ENCODE measurements at regions not wholly inside any gene's neighbourhood (a gene's known extent, or its start where the extent isn't known, plus 50 kb on each side); places are given as distances from the start of the nearest gene placed in this dataset.
A peak's percentile ranks its signal among the peaks of the same experiment; 100 is the strongest.
"Not testable (repeated sequence)": the region's sequence is repeated elsewhere in the genome, so short reads cannot be mapped to it uniquely, and the experiment has no call there.

DNA sequence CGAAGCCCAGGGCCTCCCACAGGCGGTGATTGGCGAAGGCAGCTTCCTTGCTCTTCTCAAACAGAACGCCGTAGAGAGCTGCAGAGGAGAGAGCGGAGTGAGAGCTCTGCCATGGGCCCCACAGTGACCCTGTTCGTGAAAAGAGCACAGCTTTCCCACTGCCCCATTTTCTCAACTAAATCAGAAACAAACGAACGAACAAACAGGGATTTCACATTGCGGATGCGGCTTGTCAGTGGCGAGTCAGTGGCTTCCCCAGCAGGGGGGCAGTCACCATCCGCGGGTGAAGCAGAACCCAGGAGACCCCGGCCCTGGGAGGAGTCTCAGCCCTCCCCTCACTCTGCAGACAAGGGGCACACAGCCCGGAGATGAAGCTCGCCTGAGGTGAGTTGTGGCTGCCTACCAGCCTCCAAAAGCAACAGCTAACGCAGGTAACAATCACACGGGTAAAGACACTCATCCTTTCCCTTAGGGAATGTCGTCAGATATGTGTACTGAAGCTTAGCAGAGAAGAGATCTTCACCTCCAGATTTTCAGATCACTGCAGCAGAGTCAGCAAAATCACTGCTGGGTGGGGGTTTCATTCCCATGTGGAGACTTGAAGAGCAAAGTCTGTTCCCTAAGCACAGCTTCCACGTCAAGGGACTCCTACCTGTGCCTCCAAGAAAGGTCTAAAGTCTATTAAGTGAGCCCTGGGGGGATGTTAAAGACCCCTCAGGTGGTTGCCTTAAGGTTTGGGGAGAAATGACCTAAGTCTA lies 51.2 kb upstream of the GPR31 start:
- no peak for DNase-seq

DNA sequence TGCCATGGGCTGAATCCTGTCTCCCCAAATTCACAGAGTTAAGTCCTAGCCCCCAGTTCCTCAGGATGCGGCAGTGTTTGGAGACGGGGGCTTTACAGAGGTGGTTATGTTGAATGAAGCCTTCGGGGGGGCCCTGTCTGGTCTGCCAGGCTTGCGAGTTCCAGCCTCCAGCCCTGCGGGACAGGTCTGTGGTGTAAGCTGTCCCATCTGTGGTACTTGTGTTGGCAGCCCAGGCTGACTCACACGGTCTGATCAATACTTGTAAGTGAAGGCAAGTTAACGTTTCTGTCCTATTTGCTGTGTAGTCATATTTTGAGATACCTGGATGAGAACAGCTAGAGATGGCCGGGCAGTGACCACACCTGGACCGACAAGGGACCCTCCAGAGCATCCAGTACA lies 51.8 kb upstream of the GPR31 start:
- no peak for DNase-seq

DNA sequence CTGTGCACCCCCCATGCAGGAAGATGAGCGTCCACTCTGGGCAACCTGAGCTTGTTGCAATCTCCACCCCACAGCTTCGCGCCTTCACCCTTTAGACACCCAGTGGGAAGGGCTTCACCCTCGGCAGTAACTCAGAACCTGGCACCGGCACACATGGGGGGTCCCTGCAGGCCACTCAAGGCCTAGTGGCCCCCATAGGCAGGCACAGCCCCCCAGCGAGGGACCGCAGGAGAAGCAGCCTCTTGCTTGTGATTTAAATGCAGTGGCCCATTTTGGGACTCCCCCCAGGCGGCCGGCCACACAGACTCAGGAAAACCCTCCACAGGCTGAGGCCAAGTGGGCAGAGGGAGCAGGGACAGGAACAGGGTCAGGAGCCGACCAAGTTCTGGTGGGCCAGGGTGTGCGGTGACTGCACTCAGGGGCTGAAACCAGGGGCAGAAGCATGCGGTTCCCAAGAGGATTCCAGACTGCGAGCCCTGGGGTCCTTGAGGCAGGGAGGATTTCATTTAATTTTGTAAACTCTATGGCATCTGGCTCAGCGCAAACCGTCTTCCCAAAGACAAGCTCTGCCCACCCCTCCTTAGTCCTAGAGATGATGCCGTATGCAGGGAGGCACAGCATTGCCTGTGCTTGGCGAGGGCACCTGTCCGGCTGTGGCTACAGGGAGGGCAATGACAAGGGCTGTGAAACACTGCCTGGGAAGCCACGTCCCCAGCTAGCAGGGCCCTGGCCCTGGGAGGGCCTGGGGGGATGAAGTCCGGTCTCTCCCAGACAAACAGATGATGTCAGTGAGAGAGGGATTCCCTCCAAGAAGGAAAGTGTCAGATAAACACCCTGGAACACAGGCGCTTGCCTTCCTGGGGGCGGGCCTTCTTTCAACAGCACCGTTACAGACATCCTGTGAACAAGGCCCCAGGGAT lies 52.9 kb upstream of the GPR31 start:
- DNase-seq, result no peak

DNA sequence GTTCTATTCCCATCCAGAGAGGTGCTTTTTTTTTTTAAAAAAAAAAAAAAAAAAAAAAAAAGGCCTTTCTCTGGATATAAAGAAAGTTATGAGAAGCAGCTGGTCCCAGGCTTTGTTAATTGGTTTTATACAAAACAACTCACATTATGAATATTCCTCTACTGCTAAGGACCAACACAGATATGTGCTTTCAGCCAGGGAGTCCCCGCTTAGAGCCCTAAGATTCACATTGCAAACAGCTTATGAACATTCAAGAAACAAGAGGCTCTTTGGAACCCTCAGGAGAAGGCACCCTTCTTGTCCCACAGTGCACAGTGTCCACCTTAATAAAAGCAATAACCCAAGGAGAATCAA lies 53.5 kb upstream of the GPR31 start:
- no peak for DNase-seq

DNA sequence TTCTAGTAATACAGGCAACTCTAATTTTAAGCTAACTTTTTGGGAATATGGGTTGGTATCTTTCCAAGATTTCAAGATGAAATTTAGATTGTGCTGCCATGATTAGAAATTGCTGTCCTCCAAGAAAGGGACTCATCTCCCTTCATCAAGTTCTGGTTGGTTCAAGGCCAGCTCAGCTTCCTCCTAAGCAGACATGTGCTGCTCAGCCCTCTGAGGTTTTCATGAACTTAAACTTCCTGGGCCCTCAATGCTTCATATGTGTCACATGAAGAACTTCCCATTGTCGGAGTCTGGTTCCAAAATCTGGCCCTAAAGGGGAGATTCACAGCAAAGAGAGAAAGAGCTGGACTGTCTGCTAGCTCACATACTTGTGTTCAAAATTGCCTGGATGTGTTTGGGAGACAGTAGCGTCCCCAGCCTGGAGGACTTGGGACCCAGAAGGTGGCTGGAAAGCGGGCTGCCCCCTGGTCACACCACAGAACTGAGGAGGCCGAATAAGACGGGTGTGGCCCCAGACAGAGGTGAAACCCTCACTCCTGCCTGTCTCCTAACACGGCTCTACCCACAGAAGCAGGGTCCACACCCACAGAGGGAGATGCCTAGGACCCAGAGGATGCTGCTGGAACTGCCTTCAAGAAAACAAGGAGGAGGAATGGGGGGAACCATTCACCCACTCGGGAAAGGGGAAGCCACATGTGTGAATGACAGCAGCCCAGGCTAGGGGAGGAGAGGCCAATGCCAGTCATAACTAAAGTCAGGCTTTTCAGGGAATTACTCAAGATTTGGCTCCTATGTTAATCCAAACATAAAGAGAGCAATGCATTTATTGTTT lies 54.3 kb upstream of the GPR31 start:
- no peak for DNase-seq

DNA sequence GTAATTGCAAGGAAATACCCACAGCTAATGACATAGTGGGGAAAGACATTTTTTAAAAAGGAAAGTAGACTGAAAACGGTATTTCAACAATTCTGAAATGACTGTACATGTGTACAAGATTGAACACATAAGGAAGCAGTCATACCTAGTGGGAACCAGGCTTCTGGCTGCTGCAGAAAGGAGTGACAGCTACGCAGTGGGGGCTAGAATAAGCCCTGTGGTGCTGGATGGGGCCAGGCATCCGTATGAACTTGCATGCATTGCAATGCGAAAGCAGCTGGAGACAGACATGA lies 54.9 kb upstream of the GPR31 start:
- DNase-seq, result no peak

DNA sequence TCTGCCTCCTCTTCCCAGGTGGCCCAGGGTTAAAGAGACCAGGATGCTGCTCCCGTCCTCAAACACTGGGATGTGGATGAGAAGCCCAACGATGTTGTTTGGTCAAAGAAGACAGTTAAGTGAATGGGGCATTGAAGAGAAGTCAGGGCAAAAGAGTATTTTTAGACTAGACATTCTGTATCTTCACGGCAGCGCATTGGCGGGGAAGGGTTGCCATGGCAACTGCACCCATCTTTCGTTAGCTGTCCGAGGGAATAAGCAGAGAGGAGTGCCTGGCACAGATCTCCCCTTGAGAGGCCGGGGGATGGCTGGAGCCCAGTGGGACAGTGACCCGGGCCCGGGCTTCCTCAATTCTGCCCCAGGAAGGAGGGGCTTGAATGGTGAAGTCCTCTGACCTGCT lies 56.4 kb upstream of the GPR31 start:
- no peak for DNase-seq

DNA sequence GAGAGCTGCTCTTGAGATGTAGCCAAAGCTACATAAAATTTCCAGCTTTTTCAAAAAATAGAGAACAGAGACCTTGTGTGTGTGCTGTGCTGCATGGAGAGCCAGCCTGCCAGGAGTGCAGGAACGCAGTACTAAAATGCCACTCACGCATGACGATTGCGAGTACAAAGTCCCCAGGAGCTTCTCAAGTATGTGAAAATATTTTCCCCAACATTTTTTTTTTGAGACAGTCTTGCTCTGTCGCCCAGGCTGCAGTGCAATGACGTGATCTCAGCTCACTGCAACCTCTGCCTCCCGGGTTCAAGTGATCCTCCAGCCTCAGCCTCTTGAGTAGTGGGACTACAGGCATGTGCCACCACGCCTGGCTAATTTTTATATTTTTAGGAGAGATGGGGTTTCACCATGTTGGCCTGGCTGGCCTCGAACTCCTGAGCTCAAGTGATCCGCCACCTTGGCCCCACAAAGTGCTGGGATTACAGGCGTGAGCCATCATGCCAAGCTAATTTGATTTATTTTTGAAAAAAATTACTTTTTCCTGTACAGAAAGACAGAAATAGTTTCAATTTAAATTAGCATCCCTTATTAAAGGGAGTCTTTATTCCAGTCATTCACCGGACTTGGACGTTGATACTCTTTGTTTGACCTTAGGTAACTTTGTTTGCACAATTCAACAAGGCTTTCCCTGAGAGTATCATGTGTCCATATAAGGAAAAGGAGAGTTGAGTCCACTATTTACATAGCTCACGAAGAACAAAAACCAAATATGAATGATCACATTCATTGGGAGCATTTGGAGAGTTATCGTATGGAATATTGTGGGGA lies 57.9 kb upstream of the GPR31 start:
- not testable (repeated sequence) for DNase-seq

DNA sequence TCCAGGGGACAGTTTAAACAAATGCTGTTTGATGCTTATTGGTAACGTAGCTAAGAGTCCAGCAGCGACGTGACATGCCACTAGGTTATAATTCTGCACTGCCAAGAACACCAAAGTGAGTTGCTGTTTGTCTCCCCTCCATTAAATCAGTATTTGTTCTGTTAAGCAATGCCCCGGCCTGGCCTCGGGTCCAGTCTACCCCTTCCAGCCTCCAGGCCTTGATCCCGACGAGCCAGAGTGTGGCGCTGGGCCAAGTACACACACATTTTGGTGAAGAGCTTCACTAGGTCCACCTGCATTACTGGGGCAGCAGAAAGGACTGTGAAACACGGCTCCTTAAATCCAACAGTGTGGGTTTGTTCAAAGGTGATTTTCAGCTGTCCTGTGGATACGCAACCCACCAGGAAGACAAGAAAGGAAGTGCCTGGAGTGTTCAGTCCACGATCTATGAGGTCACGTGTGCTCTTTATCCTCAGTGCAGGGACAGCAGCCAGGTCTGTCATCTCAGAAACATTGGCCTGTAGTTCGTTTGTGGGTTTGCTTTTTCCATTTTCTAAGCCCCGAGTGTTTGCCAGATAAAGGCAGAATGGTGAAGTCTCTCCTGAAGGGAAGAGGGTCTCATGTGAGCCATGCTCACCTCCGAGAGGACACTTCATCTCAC lies 58.7 kb upstream of the GPR31 start:
- not testable (repeated sequence) for DNase-seq

DNA sequence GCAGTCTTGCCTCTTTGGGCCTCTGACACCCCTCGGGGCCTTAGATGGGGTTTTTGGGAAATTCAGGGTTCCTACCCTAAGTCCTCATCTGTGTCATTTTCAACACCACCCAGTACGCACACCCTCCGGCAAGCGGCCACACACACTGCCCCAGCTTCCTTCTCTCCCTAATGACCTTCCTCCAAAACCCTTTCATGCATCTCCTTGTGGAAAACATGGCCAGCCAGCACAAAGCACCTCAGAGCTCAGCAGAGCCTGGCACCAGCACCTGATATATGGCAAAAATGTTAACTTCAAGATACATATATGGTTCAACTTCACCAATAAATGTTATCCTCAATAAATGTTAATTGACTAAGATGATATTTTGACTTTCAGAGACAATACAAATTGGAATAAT lies 59.3 kb upstream of the GPR31 start:
- not testable (repeated sequence) for DNase-seq

DNA sequence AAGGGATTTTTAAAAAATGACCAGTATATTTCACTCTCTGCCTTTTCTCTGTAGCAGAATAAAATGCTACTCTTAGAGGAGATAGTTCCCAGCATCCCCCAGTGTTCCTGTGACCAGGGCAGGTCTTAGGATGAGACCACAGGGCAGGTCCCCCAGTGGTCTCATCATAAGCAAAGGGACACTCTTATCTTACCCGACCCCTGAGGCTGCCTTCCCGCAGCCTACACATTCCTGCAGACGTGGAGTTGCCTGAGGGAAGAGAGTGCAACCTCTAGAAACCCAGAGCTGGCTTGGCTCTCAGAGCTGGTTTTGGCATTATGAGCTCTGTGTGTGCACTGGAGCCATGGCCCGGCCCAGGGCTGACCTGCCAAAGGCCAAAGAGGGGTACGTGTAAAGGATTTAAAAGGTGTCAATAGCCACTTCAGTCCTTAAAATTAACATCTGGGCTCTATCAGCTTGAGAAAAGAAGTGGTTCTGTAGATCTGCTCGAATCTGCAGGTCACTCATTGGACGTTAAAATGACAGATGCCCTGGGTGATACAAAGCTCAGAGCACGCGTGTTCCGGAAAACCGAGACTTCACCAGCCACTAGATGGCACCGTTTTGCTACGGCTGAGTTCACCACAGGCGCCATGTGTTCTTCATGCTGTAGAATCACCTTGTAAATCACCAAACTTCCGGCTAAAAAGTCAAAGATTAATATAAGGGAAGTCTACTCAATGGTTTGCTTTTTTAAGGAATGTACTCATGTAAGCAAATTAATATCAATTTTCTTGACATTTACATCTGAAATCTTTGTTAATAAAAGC lies 60.4 kb upstream of the GPR31 start:
- peak; percentile 47 for DNase-seq

DNA sequence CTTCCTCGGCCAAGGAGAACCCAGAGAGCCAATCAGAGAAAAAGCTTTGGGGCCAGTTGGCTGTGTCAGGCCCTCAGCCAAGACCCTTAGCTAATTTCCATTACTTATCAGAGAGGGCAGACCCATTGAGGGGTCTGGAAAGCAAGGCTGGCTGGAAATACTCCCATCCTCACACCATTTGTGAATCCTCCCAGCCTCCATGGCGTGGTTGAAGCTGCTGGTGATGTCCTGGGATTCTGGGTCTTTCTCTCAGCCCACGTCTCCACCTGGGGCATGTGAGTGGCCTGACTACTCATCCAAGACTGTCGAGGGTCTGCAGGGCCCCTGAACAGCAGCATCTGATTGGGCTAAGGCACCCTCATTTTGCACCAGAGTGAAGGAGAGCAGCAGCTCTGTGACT lies 61.3 kb upstream of the GPR31 start:
- not testable (repeated sequence) for DNase-seq

DNA sequence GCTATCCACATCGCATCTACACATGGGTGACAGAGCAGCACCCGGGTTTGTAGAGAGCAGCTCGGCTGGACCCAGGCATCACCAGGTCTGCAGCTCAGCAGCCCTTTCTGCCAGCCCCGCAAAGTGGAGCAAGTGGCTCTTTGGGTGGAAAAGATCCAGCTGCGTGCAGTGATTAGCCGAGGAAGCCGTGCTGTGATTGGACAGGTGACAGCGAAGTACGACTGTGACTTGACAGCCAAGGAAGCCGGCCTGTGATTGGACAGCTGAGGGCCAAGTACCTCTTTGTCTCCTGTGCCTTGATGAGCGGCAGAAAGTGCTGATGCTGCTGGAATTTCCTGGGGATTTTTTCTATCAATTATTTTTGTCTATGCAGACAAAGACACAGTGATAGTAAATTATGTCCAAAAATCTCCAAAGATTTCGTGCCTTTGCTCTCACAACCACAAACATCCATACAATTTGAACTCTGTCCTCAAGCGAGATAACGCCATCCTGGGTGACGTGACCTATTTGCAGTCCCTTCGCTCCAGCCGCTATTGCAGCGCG lies 62.3 kb upstream of the GPR31 start:
- DNase-seq, result no peak

DNA sequence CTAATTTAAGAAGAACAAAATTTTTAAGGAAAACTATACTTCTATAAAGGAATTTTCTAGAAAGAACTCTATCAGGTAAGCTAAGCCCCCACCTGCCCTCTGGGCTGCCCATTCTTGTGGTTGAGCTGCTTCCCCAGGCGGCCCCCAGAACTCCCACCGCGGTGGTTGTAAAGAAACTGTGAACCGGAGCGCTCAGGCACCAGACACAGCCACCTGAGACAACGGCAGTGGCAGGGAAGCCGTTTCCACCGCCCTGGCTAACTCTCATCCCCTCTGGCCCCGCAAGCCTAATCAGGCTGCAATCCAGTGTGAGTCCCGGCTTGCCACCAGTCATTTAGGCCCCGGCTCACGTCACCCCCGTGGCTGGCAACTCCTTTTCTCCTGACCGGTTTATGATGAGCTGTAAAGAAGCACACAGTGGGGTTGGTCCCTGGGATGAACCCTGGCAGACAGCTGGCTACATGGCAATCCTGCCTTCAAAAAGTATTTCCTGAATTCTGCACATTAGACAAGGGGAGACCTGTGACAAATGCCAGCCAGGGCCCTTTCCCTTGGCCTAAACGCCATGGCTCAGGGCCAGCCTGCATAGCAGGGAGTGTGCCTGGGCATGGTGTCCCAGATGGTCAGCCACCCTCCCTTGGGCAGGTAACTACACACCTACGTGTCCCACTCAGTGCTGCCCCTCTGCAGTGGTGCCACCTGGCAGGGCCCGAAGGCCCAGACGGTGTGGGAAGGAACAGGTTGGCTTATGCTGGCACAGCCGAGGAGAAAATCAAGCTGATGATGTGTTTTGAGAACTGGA lies 63.8 kb upstream of the GPR31 start:
- no peak for DNase-seq

DNA sequence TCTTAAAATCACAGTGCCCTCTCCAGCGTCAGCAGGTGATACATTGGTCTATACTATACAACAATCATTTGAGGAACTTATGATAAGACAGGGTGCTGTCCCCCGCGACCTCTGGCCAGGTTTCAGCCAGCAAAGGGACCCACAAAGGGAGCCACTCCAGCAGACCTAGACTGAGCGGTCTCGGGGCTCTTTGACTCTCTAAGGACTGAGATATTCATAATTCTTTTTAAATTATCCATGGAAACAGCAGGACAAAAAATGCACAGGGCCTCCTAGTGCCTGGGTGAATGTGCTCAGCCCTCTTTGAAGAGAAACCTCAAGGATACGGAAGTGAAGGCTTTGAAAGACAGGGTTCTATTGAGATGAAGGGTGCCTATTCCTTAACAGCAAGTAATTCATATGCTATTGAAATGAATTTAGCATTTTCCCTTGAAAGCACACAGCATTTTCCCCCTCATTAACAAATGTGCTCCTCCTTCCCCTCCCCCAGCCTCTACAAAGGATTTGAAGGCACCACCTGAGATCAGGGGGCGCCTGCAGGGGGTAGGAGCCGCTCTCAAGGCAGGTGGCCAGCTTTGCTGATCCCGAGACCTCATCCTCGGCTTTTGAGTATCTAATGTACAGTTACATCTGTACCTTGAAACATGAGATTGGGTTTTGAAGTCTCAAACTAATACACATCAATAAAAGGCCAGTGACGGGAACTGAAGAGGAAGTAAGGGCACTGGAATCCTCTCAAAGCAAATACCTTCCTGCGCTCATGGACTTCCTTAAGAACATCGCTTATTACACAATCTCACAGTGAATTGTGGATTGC lies 65.3 kb upstream of the UNC93A start:
- not testable (repeated sequence) for DNase-seq

DNA sequence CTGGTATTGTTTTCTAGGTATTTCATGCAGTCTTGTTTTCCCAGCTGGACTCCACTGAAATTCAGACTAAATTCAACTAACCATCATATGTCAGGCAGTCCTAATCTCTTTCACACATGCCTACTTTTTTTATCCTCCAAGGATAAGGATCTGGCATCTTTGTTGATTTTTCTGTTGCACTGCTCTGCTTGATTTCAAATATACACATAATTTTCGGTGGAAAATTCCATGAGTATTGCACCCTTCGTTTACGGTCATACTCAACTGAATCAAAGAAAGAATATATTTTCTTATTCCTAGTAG lies 64.8 kb upstream of the UNC93A start:
- no peak for DNase-seq

DNA sequence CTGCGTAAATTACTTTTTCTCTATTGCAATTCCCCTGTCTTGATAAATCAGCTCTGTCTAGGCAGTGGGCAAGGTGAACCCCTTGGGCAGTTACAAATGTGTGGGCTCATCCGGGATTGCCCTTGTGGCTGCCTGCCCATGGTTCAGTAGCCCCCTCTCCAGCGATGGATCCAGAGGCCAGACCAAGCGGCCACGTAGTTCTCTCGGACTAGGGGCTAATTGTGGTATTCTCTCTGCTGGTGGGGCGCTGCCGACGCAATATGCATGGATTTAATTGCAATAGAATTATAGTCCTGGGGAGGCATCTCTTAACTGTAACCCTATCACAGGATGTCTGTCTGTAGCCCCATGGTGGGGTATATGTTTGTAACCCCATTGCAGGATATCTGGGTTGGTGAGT lies 64.3 kb upstream of the UNC93A start:
- no peak for DNase-seq

DNA sequence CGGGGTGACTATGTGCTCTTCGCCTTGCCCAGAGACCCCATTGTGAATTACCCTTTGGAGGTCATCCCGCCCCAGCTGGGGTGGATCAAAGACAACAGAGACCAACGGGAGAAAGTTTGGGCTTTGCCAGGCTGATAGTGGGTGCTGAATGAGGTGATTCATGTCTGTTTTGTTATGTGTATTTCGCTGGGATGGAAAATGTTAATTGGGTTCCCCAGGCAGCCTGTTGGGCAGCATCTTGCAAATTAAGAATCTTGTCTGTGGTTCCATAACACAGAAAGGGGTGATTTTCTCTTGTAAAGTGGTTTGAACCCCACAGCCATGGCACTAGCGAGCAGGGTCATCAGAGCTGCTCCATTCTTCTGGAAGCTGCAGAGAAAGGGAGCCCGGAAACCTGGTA lies 63.1 kb upstream of the UNC93A start:
- no peak for DNase-seq

DNA sequence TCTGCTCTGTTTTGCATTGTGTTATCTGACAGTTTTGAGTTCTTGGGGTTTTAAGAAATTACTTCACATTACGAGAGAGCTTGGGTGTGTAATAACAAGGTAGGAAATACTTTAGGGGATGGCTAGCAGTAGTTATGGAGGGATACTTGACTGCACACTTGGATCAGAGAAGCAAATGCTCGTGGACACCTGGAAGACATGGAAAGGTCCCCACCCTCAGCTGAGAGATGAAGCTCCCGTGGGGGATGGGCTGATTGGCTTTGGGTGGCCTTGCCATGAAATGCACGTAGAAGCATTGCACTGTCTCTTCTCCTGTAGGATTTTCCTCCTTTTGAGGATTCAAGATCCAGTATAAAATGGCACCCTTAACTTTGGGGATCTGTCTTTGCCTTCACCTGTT lies 61.5 kb upstream of the UNC93A start:
- no peak for DNase-seq

All from CD4-positive, alpha-beta T cell treated with Interleukin-17A for 1 hour (primary cell).